ENCODE measurements at regions not wholly inside any gene's neighbourhood (a gene's known extent, or its start where the extent isn't known, plus 50 kb on each side); places are given as distances from the start of the nearest gene placed in this dataset.

DNA sequence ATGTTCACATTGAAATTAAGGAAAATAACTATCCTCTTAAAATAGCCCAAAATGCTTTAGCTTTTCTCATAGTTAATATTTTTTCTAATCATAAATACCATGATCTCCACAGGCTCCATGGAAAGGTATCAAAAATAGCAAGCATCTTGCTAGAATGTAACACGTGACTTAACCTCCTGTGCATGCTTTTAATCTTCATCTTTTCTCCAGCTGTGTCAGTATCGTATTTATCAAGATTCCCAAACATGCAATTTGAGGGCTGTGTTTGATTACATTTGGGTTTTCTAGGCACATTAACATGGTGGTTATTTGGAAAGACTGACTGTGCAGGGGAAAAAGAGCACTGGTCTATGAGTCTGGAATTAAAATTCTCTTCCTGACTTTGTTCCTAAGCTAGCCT is 472.5 kb upstream of the MCTP2 start:
- TF ChIP-seq, protein P1, sequence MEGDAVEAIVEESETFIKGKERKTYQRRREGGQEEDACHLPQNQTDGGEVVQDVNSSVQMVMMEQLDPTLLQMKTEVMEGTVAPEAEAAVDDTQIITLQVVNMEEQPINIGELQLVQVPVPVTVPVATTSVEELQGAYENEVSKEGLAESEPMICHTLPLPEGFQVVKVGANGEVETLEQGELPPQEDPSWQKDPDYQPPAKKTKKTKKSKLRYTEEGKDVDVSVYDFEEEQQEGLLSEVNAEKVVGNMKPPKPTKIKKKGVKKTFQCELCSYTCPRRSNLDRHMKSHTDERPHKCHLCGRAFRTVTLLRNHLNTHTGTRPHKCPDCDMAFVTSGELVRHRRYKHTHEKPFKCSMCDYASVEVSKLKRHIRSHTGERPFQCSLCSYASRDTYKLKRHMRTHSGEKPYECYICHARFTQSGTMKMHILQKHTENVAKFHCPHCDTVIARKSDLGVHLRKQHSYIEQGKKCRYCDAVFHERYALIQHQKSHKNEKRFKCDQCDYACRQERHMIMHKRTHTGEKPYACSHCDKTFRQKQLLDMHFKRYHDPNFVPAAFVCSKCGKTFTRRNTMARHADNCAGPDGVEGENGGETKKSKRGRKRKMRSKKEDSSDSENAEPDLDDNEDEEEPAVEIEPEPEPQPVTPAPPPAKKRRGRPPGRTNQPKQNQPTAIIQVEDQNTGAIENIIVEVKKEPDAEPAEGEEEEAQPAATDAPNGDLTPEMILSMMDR (IDR thresholded peaks at IDR 0.05): no peak
- TF ChIP-seq POLR2A (IDR thresholded peaks at IDR 0.05): no peak
- TF ChIP-seq EP300 (IDR thresholded peaks at IDR 0.05): no peak

Data from tibial nerve (tissue), 4 donors.